KMS-11 (cell line): ENCODE measurements at regions not wholly inside any gene's neighbourhood (a gene's known extent, or its start where the extent isn't known, plus 50 kb on each side); places are given as distances from the start of the nearest gene placed in this dataset.

Source experiments
- H2AFZ ChIP-seq: fragments of 200-600 bp; sonication (generic); 2 replicates; pipeline ENCODE4 v1.6.1; 2016; ENCODE audit warnings: antibody characterized with exemption, mixed run types, low read depth
- H3K27ac ChIP-seq: fragments of 200-600 bp; sonication (generic); 2 replicates; pipeline ENCODE4 v1.6.1; 2016; ENCODE audit warnings: mild to moderate bottlenecking, mixed run types
- H3K27me3 ChIP-seq: fragments of 200-600 bp; sonication (generic); 2 replicates; pipeline ENCODE4 v1.6.1; 2017; ENCODE audit warnings: mild to moderate bottlenecking, low read depth, mixed run types, moderate library complexity; ENCODE audit not compliant: insufficient read depth
- H3K36me3 ChIP-seq: fragments of 200-600 bp; sonication (generic); 2 replicates; pipeline ENCODE4 v1.6.1; 2017; ENCODE audit warnings: mild to moderate bottlenecking, mixed run types; ENCODE audit not compliant: insufficient read depth
- H3K4me1 ChIP-seq: fragments of 200-600 bp; sonication (generic); 2 replicates; pipeline ENCODE4 v1.6.1; 2016; ENCODE audit warnings: mild to moderate bottlenecking, low read depth, mixed run types; ENCODE audit not compliant: poor library complexity, severe bottlenecking
- H3K4me2 ChIP-seq: fragments of 200-600 bp; sonication (generic); 2 replicates; pipeline ENCODE4 v1.7.0; 2016; ENCODE audit warnings: mild to moderate bottlenecking, mixed run types
- H3K4me3 ChIP-seq: fragments of 200-600 bp; sonication (generic); IDR thresholded peaks from 2 replicates; pipeline ENCODE4 v1.6.1; 2017; ENCODE audit warnings: low read depth, low read length, mixed read lengths; ENCODE audit not compliant: insufficient read depth
- H3K79me2 ChIP-seq: fragments of 200-600 bp; sonication (generic); 2 replicates; pipeline ENCODE4 v1.6.1; 2016; ENCODE audit warnings: low read depth, mixed run types; ENCODE audit not compliant: insufficient read depth
- H3K9ac ChIP-seq: fragments of 200-600 bp; sonication (generic); 2 replicates; pipeline ENCODE4 v1.6.1; 2016; ENCODE audit warnings: mild to moderate bottlenecking, mixed run types
- H4K20me1 ChIP-seq: fragments of 200-600 bp; sonication (generic); 2 replicates; pipeline ENCODE4 v1.6.1; 2016; ENCODE audit warnings: mild to moderate bottlenecking, mixed run types; ENCODE audit not compliant: insufficient read depth
- CTCF ChIP-seq: fragments of 200-600 bp; sonication (generic); conservative IDR thresholded peaks from 2 replicates; pipeline ENCODE4 v1.6.1; 2017; ENCODE audit warnings: low read depth, mild to moderate bottlenecking, antibody characterized with exemption, low read length, moderate library complexity, mixed read lengths

GRCh38 chr9:90099262-90099963 lies 494.6 kb downstream of the GADD45G start:
- H3K4me1 ChIP-seq = peaks cover 41% of the 10 kb centered on the region
- no peak overlapping the region for H3K4me3 ChIP-seq
- peaks cover 12% of the 10 kb centered on the region for H3K27me3 ChIP-seq
- H2AFZ ChIP-seq = no peak overlapping the region
- peak; percentile 66 for TF ChIP-seq CTCF
- no peak overlapping the region for H3K4me2 ChIP-seq
- H3K36me3 ChIP-seq = no peaks in the 10 kb centered on the region
- H3K79me2 ChIP-seq = no peaks in the 10 kb centered on the region
- no peak overlapping the region for H3K27ac ChIP-seq
- H4K20me1 ChIP-seq = no peaks in the 10 kb centered on the region
- H3K9ac ChIP-seq = no peak overlapping the region

GRCh38 chr9:90100014-90100413 lies 495.2 kb downstream of the GADD45G start:
- H3K4me2 ChIP-seq = no peak overlapping the region
- no peaks in the 10 kb centered on the region for H3K36me3 ChIP-seq
- H3K4me1 ChIP-seq = peaks cover 37% of the 10 kb centered on the region
- no peak overlapping the region for H2AFZ ChIP-seq
- H3K27me3 ChIP-seq = peaks cover 12% of the 10 kb centered on the region
- no peak for TF ChIP-seq CTCF
- H4K20me1 ChIP-seq = no peaks in the 10 kb centered on the region
- no peak overlapping the region for H3K4me3 ChIP-seq
- H3K9ac ChIP-seq = no peak overlapping the region
- no peaks in the 10 kb centered on the region for H3K79me2 ChIP-seq
- no peak overlapping the region for H3K27ac ChIP-seq

GRCh38 chr9:90102292-90102901 lies 497.6 kb downstream of the GADD45G start:
- no peaks in the 10 kb centered on the region for H3K79me2 ChIP-seq
- peak overlapping the region; percentile 29 for H3K4me2 ChIP-seq
- TF ChIP-seq CTCF = peak; percentile 94
- H3K36me3 ChIP-seq = no peaks in the 10 kb centered on the region
- peaks cover 18% of the 10 kb centered on the region for H3K4me1 ChIP-seq
- H3K27me3 ChIP-seq = peaks cover 1% of the 10 kb centered on the region; the same call in 1 of the 2 replicates
- H4K20me1 ChIP-seq = no peaks in the 10 kb centered on the region
- H2AFZ ChIP-seq = peak overlapping the region; percentile 60; the same call in 1 of the 2 replicates
- H3K27ac ChIP-seq = 0 out of 2 replicates have a peak overlapping the region, but pooled peaks have one; percentile 3
- H3K9ac ChIP-seq = no peak overlapping the region
- no peak overlapping the region for H3K4me3 ChIP-seq

GRCh38 chr9:90103771-90104170 lies 499.0 kb downstream of the GADD45G start:
- peaks cover 18% of the 10 kb centered on the region for H3K4me1 ChIP-seq
- no peak overlapping the region for H2AFZ ChIP-seq
- no peak overlapping the region for H3K4me2 ChIP-seq
- H3K27ac ChIP-seq = no peak overlapping the region
- no peaks in the 10 kb centered on the region for H3K79me2 ChIP-seq
- H4K20me1 ChIP-seq = no peaks in the 10 kb centered on the region
- H3K27me3 ChIP-seq = no peaks in the 10 kb centered on the region
- no peaks in the 10 kb centered on the region for H3K36me3 ChIP-seq
- H3K4me3 ChIP-seq = no peak overlapping the region
- TF ChIP-seq CTCF = no peak
- H3K9ac ChIP-seq = no peak overlapping the region
